Tibial nerve (tissue), 4 donors: ENCODE measurements at regions not wholly inside any gene's neighbourhood (a gene's known extent, or its start where the extent isn't known, plus 50 kb on each side); places are given as distances from the start of the nearest gene placed in this dataset.

Source experiments
- DNase-seq, 2 donors: peaks; one replicate each; pipeline ENCODE4 v3.0.0-alpha.2; 2019; ENCODE audit warnings: low spot score in 2 of 2
- H3K27ac ChIP-seq, 4 donors: fragments of 200-600 bp; sonication (generic) in 3 of 4; one replicate each; pipeline ENCODE4 v1.5.1; 2017 to 2019; ENCODE audit warnings: mild to moderate bottlenecking in 1 of 4
- H3K27me3 ChIP-seq, 2 donors: fragments of 200-600 bp; sonication (generic) in 1 of 2; one replicate each; pipeline versions ENCODE4 v1.5.1 to v1.6.0; 2017 to 2019
- H3K36me3 ChIP-seq, 3 donors: fragments of 200-600 bp; sonication (generic); one replicate each; pipeline ENCODE4 v1.5.1; 2018 to 2019
- H3K4me1 ChIP-seq, 4 donors: fragments of 200-600 bp; sonication (generic) in 3 of 4; one replicate each; pipeline ENCODE4 v1.5.1; 2017 to 2019
- H3K4me3 ChIP-seq, 4 donors: fragments of 200-600 bp; sonication (generic) in 3 of 4; one replicate each; pipeline ENCODE4 v1.5.1; 2017 to 2019; ENCODE audit warnings: mild to moderate bottlenecking in 1 of 4, moderate library complexity in 1 of 4
- H3K9me3 ChIP-seq, 4 donors: fragments of 200-600 bp; sonication (generic) in 3 of 4; one replicate each; pipeline ENCODE4 v1.5.1; 2017 to 2019
- CTCF ChIP-seq, 5 experiments: fragments of 200-600 bp in 3 of 5; fragments of 450-650 bp in 2 of 5; sonication (generic) in 3 of 5; IDR thresholded peaks; one replicate each; pipeline ENCODE4 v1.5.1; 2016 to 2019; ENCODE audit warnings: antibody characterized with exemption in 5 of 5, mild to moderate bottlenecking in 3 of 5, moderate library complexity in 2 of 5
- EP300 ChIP-seq, 2 donors: sonication (generic); formaldehyde crosslinking; IDR thresholded peaks; one replicate each; pipeline ENCODE4 v1.6.1; 2017; ENCODE audit warnings: antibody characterized with exemption in 2 of 2, mild to moderate bottlenecking in 1 of 2
- POLR2A ChIP-seq, 2 donors: fragments of 450-650 bp; IDR thresholded peaks; one replicate each; pipeline ENCODE4 v1.6.1; 2017; ENCODE audit warnings: antibody characterized with exemption in 2 of 2, mild to moderate bottlenecking in 2 of 2, moderate library complexity in 2 of 2
- WGBS, 2 donors: methylation state at CpG; one replicate each; pipeline ENCODE4 v1.1.5; 2018; 5-methylcytosine and 5-hydroxymethylcytosine counted together

GRCh38 chr3:182369861-182370260 lies 423.4 kb upstream of the ATP11B start:
- no peak overlapping the region for H3K27ac ChIP-seq
- peaks cover 0 to 11% (median 0%) of the 10 kb centered on the region in 4 donors for H3K4me1 ChIP-seq
- WGBS, 2 donors, result 98 to 100% methylated on average over 1 of the region's 1 CpG
- TF ChIP-seq CTCF (IDR thresholded peaks at IDR 0.05) (no peak), POLR2A (IDR thresholded peaks at IDR 0.05) (no peak), EP300 (IDR thresholded peaks at IDR 0.05) (no peak)
- H3K27me3 ChIP-seq, result no peaks in the 10 kb centered on the region
- H3K9me3 ChIP-seq, result no peaks in the 10 kb centered on the region
- H3K4me3 ChIP-seq, result no peak overlapping the region
- no peaks in the 10 kb centered on the region for H3K36me3 ChIP-seq
- DNase-seq, result no peak

DNA sequence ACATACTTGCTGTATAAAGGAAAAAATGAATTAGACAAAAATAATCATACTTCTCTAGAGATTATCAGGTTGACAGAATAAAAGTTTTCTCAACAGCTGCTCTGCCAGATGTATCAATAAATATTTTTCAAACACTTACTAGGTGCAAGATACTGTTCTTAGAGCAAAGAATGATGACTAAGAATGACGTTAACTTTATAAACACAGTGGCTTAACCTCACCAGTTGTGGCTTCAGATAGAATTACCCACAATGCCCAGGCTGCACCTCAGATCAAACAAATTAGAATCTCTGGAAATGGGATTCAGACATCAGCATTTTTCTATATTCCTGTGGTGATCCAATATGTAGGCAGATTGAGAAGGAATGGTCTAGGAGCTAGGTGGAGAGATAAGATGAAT lies 422.4 kb upstream of the ATP11B start:
- 52 to 63% methylated on average over 1 of the region's 1 CpG for WGBS, 2 donors
- Histone ChIP-seq H3K4me1 (peaks cover 0 to under 1% (median 0%) of the 10 kb centered on the region in 4 donors), H3K27me3 (no peaks in the 10 kb centered on the region), H3K4me3 (no peak overlapping the region), H3K27ac (no peak overlapping the region), H3K9me3 (no peaks in the 10 kb centered on the region), H3K36me3 (no peaks in the 10 kb centered on the region)
- TF ChIP-seq CTCF (IDR thresholded peaks at IDR 0.05), result no peak
- TF ChIP-seq POLR2A (IDR thresholded peaks at IDR 0.05), result no peak
- no peak for TF ChIP-seq EP300 (IDR thresholded peaks at IDR 0.05)
- no peak for DNase-seq

GRCh38 chr3:182375916-182376315 lies 417.4 kb upstream of the ATP11B start:
- H3K27ac ChIP-seq, result no peak overlapping the region
- no peak for TF ChIP-seq POLR2A (IDR thresholded peaks at IDR 0.05)
- TF ChIP-seq EP300 (IDR thresholded peaks at IDR 0.05), result no peak
- no peak for TF ChIP-seq CTCF (IDR thresholded peaks at IDR 0.05)
- WGBS, 2 donors, result 88 to 91% methylated on average over 1 of the region's 1 CpG
- no peak for DNase-seq
- no peaks in the 10 kb centered on the region for H3K36me3 ChIP-seq
- no peaks in the 10 kb centered on the region for H3K9me3 ChIP-seq
- H3K4me1 ChIP-seq, result no peaks in the 10 kb centered on the region
- H3K4me3 ChIP-seq, result no peak overlapping the region
- H3K27me3 ChIP-seq, result no peaks in the 10 kb centered on the region

GRCh38 chr3:182382112-182382857 lies 411.0 kb upstream of the ATP11B start:
- H3K36me3 ChIP-seq, result no peaks in the 10 kb centered on the region
- H3K27ac ChIP-seq, result no peak overlapping the region
- H3K9me3 ChIP-seq, result no peaks in the 10 kb centered on the region
- TF ChIP-seq EP300 (IDR thresholded peaks at IDR 0.05) (no peak), POLR2A (IDR thresholded peaks at IDR 0.05) (no peak), CTCF (IDR thresholded peaks at IDR 0.05) (no peak)
- DNase-seq, result no peak
- H3K4me3 ChIP-seq, result no peak overlapping the region
- no peaks in the 10 kb centered on the region for H3K27me3 ChIP-seq
- no peaks in the 10 kb centered on the region for H3K4me1 ChIP-seq
- 82% methylated on average over 4 of the region's 4 CpGs for WGBS, 2 donors

DNA sequence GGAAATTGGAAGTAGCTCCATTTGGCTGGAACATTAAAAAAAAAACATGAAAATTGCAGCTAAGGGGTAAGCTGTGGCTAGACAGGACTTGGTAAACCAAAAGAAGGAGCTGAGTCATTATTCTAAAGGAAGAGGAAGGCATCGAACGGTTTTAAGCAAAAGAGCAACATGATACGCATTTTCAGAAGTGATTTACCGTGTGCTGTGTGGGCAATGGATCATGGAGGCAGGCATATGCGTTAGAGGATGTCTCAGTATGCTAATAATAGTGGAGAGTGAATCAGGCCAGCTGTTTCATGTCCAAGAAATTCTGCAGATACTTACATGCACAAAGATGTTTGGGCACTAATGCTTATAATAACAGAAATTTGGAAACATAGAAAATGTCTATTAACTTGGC lies 409.1 kb upstream of the ATP11B start:
- no peak overlapping the region for H3K27ac ChIP-seq
- no peaks in the 10 kb centered on the region for H3K9me3 ChIP-seq
- TF ChIP-seq EP300 (IDR thresholded peaks at IDR 0.05) (no peak), POLR2A (IDR thresholded peaks at IDR 0.05) (no peak), CTCF (IDR thresholded peaks at IDR 0.05) (no peak)
- no peak for DNase-seq
- 65 to 71% methylated on average over 5 of the region's 5 CpGs for WGBS, 2 donors
- H3K27me3 ChIP-seq, result no peaks in the 10 kb centered on the region
- H3K36me3 ChIP-seq, result no peaks in the 10 kb centered on the region
- H3K4me1 ChIP-seq, result no peaks in the 10 kb centered on the region
- no peak overlapping the region for H3K4me3 ChIP-seq
